ENCODE measurements at regions not wholly inside any gene's neighbourhood (a gene's known extent, or its start where the extent isn't known, plus 50 kb on each side); places are given as distances from the start of the nearest gene placed in this dataset.
A peak's percentile ranks its signal among the peaks of the same experiment; 100 is the strongest.
"Not testable (repeated sequence)": the region's sequence is repeated elsewhere in the genome, so short reads cannot be mapped to it uniquely, and the experiment has no call there.

DNA sequence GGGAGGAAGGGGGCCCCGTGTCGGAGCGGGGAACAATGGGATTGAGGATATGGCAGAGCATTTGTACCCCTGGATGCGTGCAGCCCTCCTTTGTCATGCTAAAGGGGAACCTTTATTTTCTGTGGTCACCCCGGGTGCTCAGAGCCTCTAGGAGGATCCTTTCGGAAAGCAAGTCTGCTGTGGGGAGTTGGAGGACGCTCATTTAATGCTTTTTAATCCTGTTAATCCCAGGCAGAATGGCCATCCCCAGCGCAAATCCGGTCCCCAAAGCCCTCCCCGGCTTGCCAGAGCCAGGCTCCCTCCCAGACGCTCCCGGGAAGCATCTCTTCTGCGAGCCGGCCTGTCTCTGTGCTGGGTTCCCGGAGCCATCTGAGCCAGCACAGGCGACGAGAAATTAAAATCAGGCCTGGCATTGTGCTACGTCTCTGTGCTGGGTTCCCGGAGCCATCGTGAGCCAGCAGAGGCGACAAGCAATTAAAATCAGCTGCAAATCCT is 113.2 kb upstream of the PPP2R3B start:
- TF ChIP-seq POLR2A (IDR thresholded peaks at IDR 0.05) (no peak), CTCF (IDR thresholded peaks at IDR 0.05) (no peak)
- peak in 1 of 2 donors; percentile 60 for DNase-seq (ENCODE audit: low spot score in 2 of 2)
- 3 to 5% methylated on average over 15 to 21 of the region's 21 CpGs for WGBS, 2 donors

DNA sequence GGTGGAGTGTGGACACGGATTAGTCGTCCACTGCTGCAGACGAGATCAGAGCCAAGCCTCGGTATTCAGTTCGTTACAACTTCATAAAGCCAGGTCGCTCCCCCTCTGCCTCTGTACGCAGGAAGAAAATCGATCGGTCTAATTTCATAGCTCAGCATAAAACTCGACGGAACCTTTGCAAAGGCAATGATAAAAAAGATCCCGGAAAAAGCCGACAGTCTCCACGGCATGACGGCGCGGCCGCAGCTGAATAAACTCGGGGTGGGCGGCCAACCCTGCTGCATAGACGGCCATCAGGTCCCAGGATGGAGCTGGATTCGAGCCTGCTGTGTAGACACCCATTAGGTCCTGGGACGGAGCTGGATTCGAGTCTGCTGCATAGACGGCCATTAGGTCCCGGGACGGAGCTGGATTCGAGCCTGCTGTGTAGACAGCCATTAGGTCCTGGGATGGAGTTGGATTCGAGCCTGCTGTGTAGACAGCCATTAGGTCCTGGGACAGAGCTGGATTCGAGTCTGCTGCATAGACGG is 113.8 kb upstream of the PPP2R3B start:
- no peak for TF ChIP-seq CTCF (IDR thresholded peaks at IDR 0.05)
- H3K4me3 ChIP-seq (ENCODE audit: low read depth, poor library complexity, severe bottlenecking) = no peak overlapping the region
- whole genome bisulfite sequencing, 2 donors = 67 to 72% methylated on average over 31 of the region's 31 CpGs
- DNase-seq (ENCODE audit: low spot score in 2 of 2) = peak in 1 of 2 donors; percentile 63
- intact Hi-C loops (cut with DNase I; ENCODE audit: low total_unique reads) = no loop called here

More for the DNA sequence above, 113.2 kb upstream of the PPP2R3B start:
- no peak overlapping the region for H3K4me3 ChIP-seq (ENCODE audit: low read depth, poor library complexity, severe bottlenecking)
- intact Hi-C loops (cut with DNase I; ENCODE audit: low total_unique reads) = no loop called here

GRCh38 chrX:506341-506740 is 119.6 kb upstream of the PPP2R3B start:
- peak in 1 of 2 donors; percentile 14 for DNase-seq (ENCODE audit: low spot score in 2 of 2)
- TF ChIP-seq POLR2A (IDR thresholded peaks at IDR 0.05) (no peak), CTCF (IDR thresholded peaks at IDR 0.05) (no peak)
- WGBS, 2 donors = 29 to 43% methylated on average over 8 of the region's 8 CpGs
- intact Hi-C loops (cut with DNase I; ENCODE audit: low total_unique reads) = no loop called here
- H3K4me3 ChIP-seq (ENCODE audit: low read depth, poor library complexity, severe bottlenecking) = no peak overlapping the region

GRCh38 chrX:508163-508562 is 121.5 kb upstream of the PPP2R3B start:
- DNase-seq (ENCODE audit: low spot score in 2 of 2) = peak in 1 of 2 donors; percentile 20
- H3K4me3 ChIP-seq (ENCODE audit: low read depth, poor library complexity, severe bottlenecking) = no peak overlapping the region
- intact Hi-C loops (cut with DNase I; ENCODE audit: low total_unique reads) = no loop called here
- 80 to 81% methylated on average over 8 of the region's 8 CpGs for WGBS, 2 donors
- TF ChIP-seq POLR2A (IDR thresholded peaks at IDR 0.05) = no peak
- TF ChIP-seq CTCF (IDR thresholded peaks at IDR 0.05) = no peak

DNA sequence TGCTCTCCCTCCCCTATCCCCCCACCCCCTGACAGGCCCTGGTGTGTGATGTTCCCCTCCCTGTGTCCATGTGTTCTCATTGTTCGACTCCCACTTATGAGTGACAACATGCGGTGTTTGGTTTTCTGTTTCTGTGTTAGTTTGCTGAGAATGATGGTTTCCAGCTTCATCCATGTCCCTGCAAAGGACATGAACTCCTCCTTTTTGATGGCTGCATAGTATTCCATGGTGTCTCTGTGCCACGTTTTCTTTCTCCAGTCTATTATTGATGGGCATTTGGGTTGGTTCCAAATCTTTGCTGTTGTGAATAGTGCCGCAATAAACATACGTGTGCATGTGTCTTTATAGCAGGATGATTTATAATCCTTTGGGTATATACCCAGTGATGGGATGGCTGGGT is 121.8 kb upstream of the SHOX start:
- WGBS, 2 donors = 68 to 87% methylated on average over 5 of the region's 5 CpGs
- H3K4me3 ChIP-seq (ENCODE audit: low read depth, poor library complexity, severe bottlenecking); intact Hi-C loops (cut with DNase I; ENCODE audit: low total_unique reads); DNase-seq (ENCODE audit: low spot score in 2 of 2): not testable (repeated sequence)

- intact Hi-C loops (cut with DNase I; ENCODE audit: low total_unique reads); H3K4me3 ChIP-seq (ENCODE audit: low read depth, poor library complexity, severe bottlenecking); DNase-seq (ENCODE audit: low spot score in 2 of 2): not testable (repeated sequence)
- 90% methylated on average over 4 of the region's 4 CpGs for WGBS, 2 donors
Observed at GRCh38 chrX:511089-511488, 119.5 kb upstream of the SHOX start.

GRCh38 chrX:518319-518718 is 112.3 kb upstream of the SHOX start:
- TF ChIP-seq POLR2A (IDR thresholded peaks at IDR 0.05) = no peak
- no peak for TF ChIP-seq CTCF (IDR thresholded peaks at IDR 0.05)
- intact Hi-C loops (cut with DNase I; ENCODE audit: low total_unique reads) = no loop called here
- DNase-seq (ENCODE audit: low spot score in 2 of 2) = peak in 1 of 2 donors; percentile 3
- H3K4me3 ChIP-seq (ENCODE audit: low read depth, poor library complexity, severe bottlenecking) = no peak overlapping the region
- 63 to 67% methylated on average over 12 of the region's 12 CpGs for WGBS, 2 donors

Data from lower leg skin (tissue), 4 donors.